NOMO-1 (cell line): ENCODE measurements at regions not wholly inside any gene's neighbourhood (a gene's known extent, or its start where the extent isn't known, plus 50 kb on each side); places are given as distances from the start of the nearest gene placed in this dataset.

Experiments used
- DNase-seq, 2 experiments: peaks; one replicate each; lab custom pipeline; 2025; ENCODE audit not compliant: unreplicated experiment in 2 of 2; lab: John Stamatoyannopoulos, UW

- DNase-seq, result no peak
Observed at GRCh38 chr7:50962962-50963374, 180.3 kb upstream of the GRB10 start.

- peak; percentile 3 to 19 for DNase-seq
Observed at GRCh38 chr7:50962281-50962883, 179.7 kb upstream of the GRB10 start.

- no peak for DNase-seq
Observed at GRCh38 chr7:50960621-50961310, 178.1 kb upstream of the GRB10 start.

- DNase-seq, result no peak
Observed at GRCh38 chr7:50959991-50960390, 177.3 kb upstream of the GRB10 start.

- DNase-seq, result no peak
Observed at GRCh38 chr7:50959560-50959959, 176.9 kb upstream of the GRB10 start.

- no peak for DNase-seq
Observed at GRCh38 chr7:50957855-50958254, 175.2 kb upstream of the GRB10 start.

GRCh38 chr7:50957431-50957830, 174.7 kb upstream of the GRB10 start:
- DNase-seq, result no peak

- DNase-seq, result no peak
Observed at GRCh38 chr7:50956522-50957155, 173.9 kb upstream of the GRB10 start.

GRCh38 chr7:50954716-50955115, 172.0 kb upstream of the GRB10 start:
- DNase-seq, result no peak

GRCh38 chr7:50954245-50954644, 171.5 kb upstream of the GRB10 start:
- no peak for DNase-seq

- DNase-seq, result no peak
Observed at GRCh38 chr7:50953820-50954219, 171.1 kb upstream of the GRB10 start.

GRCh38 chr7:50953303-50953702, 170.6 kb upstream of the GRB10 start:
- DNase-seq, result no peak

- no peak for DNase-seq
Observed at GRCh38 chr7:50952544-50952943, 169.8 kb upstream of the GRB10 start.

- DNase-seq, result no peak
Observed at GRCh38 chr7:50952120-50952519, 169.4 kb upstream of the GRB10 start.

GRCh38 chr7:50943482-50943881, 160.8 kb upstream of the GRB10 start:
- no peak for DNase-seq

GRCh38 chr7:50941525-50941924, 158.8 kb upstream of the GRB10 start:
- DNase-seq, result no peak

- no peak for DNase-seq
Observed at GRCh38 chr7:50940621-50941020, 157.9 kb upstream of the GRB10 start.

GRCh38 chr7:50939021-50939420, 156.3 kb upstream of the GRB10 start:
- no peak for DNase-seq

GRCh38 chr7:50937727-50938126, 155.0 kb upstream of the GRB10 start:
- no peak for DNase-seq

GRCh38 chr7:50926049-50926448, 143.4 kb upstream of the GRB10 start:
- DNase-seq, result no peak

GRCh38 chr7:50923476-50923875, 140.8 kb upstream of the GRB10 start:
- no peak for DNase-seq

- DNase-seq, result no peak
Observed at GRCh38 chr7:50921114-50921813, 138.6 kb upstream of the GRB10 start.
